ENCODE measurements at regions not wholly inside any gene's neighbourhood (a gene's known extent, or its start where the extent isn't known, plus 50 kb on each side); places are given as distances from the start of the nearest gene placed in this dataset.
A peak's percentile ranks its signal among the peaks of the same experiment; 100 is the strongest.
"Not testable (repeated sequence)": the region's sequence is repeated elsewhere in the genome, so short reads cannot be mapped to it uniquely, and the experiment has no call there.

- DNase-seq, result no peak
Observed at GRCh38 chr13:72585254-72585653, 142.2 kb downstream of the MZT1 start.

GRCh38 chr13:72571191-72571590 is 156.2 kb downstream of the MZT1 start:
- DNase-seq, result no peak

- DNase-seq, result no peak
Observed at GRCh38 chr13:72570019-72570418, 157.4 kb downstream of the MZT1 start.

GRCh38 chr13:72567566-72567965 is 159.9 kb downstream of the MZT1 start:
- no peak for DNase-seq

- no peak for DNase-seq
Observed at GRCh38 chr13:72566526-72566925, 160.9 kb downstream of the MZT1 start.

GRCh38 chr13:72565893-72566292 is 161.5 kb downstream of the MZT1 start:
- peak; percentile 37 for DNase-seq

- no peak for DNase-seq
Observed at GRCh38 chr13:72562686-72563085, 164.7 kb downstream of the MZT1 start.

GRCh38 chr13:72561791-72562190 is 165.6 kb downstream of the MZT1 start:
- no peak for DNase-seq

GRCh38 chr13:72559716-72560115 is 167.7 kb downstream of the MZT1 start:
- DNase-seq, result peak; percentile 3

GRCh38 chr13:72556945-72557344 is 170.5 kb downstream of the MZT1 start:
- DNase-seq, result no peak

- DNase-seq, result no peak
Observed at GRCh38 chr13:72555601-72556000, 171.8 kb downstream of the MZT1 start.

GRCh38 chr13:72552731-72553130 is 174.7 kb downstream of the MZT1 start:
- no peak for DNase-seq

- not testable (repeated sequence) for DNase-seq
Observed at GRCh38 chr13:72545895-72546294, 181.5 kb downstream of the MZT1 start.

- DNase-seq, result no peak
Observed at GRCh38 chr13:72545030-72545719, 182.3 kb downstream of the MZT1 start.

- DNase-seq, result no peak
Observed at GRCh38 chr13:72544042-72544441, 183.4 kb downstream of the MZT1 start.

GRCh38 chr13:72542241-72542640 is 185.2 kb downstream of the MZT1 start:
- DNase-seq, result no peak

- no peak for DNase-seq
Observed at GRCh38 chr13:72541674-72542073, 185.8 kb downstream of the MZT1 start.

- DNase-seq, result no peak
Observed at GRCh38 chr13:72540881-72541280, 186.5 kb downstream of the MZT1 start.

GRCh38 chr13:72539925-72540324 is 187.5 kb downstream of the MZT1 start:
- DNase-seq, result no peak

- no peak for DNase-seq
Observed at GRCh38 chr13:72537782-72538181, 189.6 kb downstream of the MZT1 start.

GRCh38 chr13:72537395-72537780 is 190.0 kb downstream of the MZT1 start:
- no peak for DNase-seq

- no peak for DNase-seq
Observed at GRCh38 chr13:72536714-72537394, 190.6 kb downstream of the MZT1 start.

GRCh38 chr13:72534951-72535640 is 192.3 kb downstream of the MZT1 start:
- DNase-seq, result no peak

- DNase-seq, result peak; percentile 82
Observed at GRCh38 chr13:72530471-72530870, 197.0 kb downstream of the MZT1 start.

Measured in fibroblast of skin of right quadriceps (primary cell).